Nephron (organoid): ENCODE measurements at regions not wholly inside any gene's neighbourhood (a gene's known extent, or its start where the extent isn't known, plus 50 kb on each side); places are given as distances from the start of the nearest gene placed in this dataset.

ENCODE experiments used
- H3K27ac Mint-ChIP-seq, 3 experiments: 2 replicates each; pipeline ENCODE4 v1.8.0; 2020; ENCODE audit warnings: mixed read lengths in 3 of 3, mild to moderate bottlenecking in 2 of 3, moderate library complexity in 1 of 3
- H3K27me3 Mint-ChIP-seq: 2 replicates; pipeline ENCODE4 v1.8.0; 2021; ENCODE audit warnings: low read depth, mild to moderate bottlenecking, moderate library complexity, mixed read lengths
- H3K36me3 Mint-ChIP-seq: 2 replicates; pipeline ENCODE4 v1.8.0; 2020; ENCODE audit warnings: low read depth, mixed read lengths
- H3K4me1 Mint-ChIP-seq: 2 replicates; pipeline ENCODE4 v1.8.0; 2020; ENCODE audit warnings: mixed read lengths
- H3K4me3 Mint-ChIP-seq, 3 experiments: 2 replicates each; pipeline ENCODE4 v1.8.0; 2020; ENCODE audit warnings: mild to moderate bottlenecking in 3 of 3, mixed read lengths in 3 of 3, moderate library complexity in 2 of 3
- H3K9me3 Mint-ChIP-seq: 2 replicates; pipeline ENCODE4 v1.8.0; 2020; ENCODE audit warnings: mixed read lengths
- CTCF ChIP-seq, 3 experiments: fragments of 200-600 bp; sonication (generic); IDR thresholded peaks; one replicate each; pipeline ENCODE4 v1.5.0; 2021; ENCODE audit warnings: antibody characterized with exemption in 3 of 3; ENCODE audit not compliant: unreplicated experiment in 3 of 3

DNA sequence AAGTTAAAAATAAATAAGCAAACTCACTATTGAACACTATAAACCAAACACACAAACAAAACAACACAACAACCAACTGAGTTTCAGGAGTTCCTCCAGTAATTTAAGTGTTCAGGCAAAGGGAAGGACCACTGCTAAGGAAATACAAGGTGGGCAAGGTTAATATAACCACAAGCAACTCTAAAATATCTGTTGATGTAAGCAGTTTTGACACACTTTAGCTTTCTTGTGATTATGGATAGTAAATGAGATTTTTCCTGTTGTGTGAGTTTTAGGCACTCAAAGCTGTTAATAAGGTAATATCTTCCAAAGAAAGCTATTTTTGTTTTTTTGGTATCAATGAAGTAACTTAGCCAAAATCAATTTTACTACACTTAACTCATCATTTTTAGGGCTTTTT lies 839.1 kb upstream of the FOXG1 start:
- no peaks in the 10 kb centered on the region for H3K4me1 Mint-ChIP-seq
- H3K4me3 Mint-ChIP-seq: no peak overlapping the region
- H3K27ac Mint-ChIP-seq: no peak overlapping the region
- H3K9me3 Mint-ChIP-seq: no peaks in the 10 kb centered on the region
- no peaks in the 10 kb centered on the region for H3K36me3 Mint-ChIP-seq
- TF ChIP-seq CTCF (IDR thresholded peaks at IDR 0.05; ENCODE audit: unreplicated experiment in 3 of 3): no peak
- H3K27me3 Mint-ChIP-seq: no peaks in the 10 kb centered on the region

DNA sequence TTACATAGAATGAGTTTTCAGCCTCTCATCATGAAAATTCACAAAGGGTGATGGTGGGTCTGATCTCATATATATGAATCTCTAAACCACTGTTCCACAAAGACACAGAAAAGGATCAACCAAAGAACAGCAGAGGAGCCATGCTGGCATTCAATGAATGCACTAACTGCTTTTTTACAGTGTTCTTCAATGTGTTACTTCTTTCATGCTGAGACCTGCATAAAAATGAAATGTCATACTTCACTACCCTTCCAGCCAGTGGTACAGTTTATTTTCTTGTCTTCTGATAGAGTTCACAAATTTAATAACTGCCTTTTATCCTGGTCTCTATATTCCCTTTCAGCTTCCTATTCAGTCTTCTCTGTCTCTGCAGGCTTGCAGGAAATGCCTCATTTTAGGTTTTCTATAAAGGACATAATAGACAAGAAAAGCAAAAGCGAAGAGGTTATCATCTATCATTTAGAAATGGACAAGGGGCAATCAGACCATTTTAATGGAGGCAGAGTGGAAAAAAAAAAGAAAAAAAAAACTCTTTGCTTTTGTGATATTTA lies 836.7 kb upstream of the FOXG1 start:
- Mint-ChIP-seq H3K27me3 (no peaks in the 10 kb centered on the region), H3K4me3 (no peak overlapping the region), H3K4me1 (no peaks in the 10 kb centered on the region), H3K27ac (no peak overlapping the region), H3K36me3 (no peaks in the 10 kb centered on the region), H3K9me3 (no peaks in the 10 kb centered on the region)
- no peak for TF ChIP-seq CTCF (IDR thresholded peaks at IDR 0.05; ENCODE audit: unreplicated experiment in 3 of 3)

DNA sequence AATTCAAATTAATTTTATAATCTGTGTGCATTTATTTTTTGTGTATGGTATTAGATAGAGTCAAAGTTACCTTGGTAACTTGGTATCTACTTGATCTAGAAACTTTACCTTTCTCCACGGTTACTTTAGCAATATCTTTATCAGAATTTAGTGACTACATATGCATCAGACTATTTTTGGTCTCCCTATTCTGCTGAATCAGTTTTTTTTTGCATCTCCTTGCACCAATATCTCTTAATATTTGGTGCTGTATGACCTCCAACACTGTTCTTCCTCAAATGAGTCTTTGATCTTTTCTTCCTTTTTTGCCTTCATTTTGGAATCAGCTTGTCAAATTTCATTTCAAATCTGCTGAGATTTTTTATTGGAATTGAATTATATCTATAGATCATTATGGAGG lies 828.2 kb upstream of the FOXG1 start:
- H3K27ac Mint-ChIP-seq: no peak overlapping the region
- peaks cover 19% of the 10 kb centered on the region for H3K9me3 Mint-ChIP-seq
- no peaks in the 10 kb centered on the region for H3K27me3 Mint-ChIP-seq
- H3K4me3 Mint-ChIP-seq: no peak overlapping the region
- no peaks in the 10 kb centered on the region for H3K4me1 Mint-ChIP-seq
- no peaks in the 10 kb centered on the region for H3K36me3 Mint-ChIP-seq
- TF ChIP-seq CTCF (IDR thresholded peaks at IDR 0.05; ENCODE audit: unreplicated experiment in 3 of 3): no peak

DNA sequence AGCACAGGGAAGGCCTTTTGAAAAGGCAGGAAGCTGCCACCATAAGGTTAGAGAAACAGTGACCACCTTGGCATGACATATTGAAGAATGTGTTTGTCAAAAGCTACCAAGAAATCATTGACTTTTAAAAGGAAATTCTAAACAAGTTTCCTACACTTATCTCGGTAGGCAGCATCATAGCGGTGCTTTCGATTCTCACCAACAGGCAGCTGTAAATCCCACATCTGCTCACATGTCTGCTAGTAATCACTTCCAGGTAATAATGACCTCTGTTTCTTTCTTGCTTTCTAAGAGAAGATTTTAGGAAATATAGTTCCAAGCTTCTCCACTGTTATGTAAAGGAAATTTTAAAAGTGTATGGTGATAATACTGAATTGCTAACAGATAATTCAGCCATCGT lies 821.1 kb upstream of the FOXG1 start:
- Mint-ChIP-seq H3K27me3 (no peaks in the 10 kb centered on the region), H3K4me3 (no peak overlapping the region), H3K4me1 (no peaks in the 10 kb centered on the region), H3K27ac (no peak overlapping the region), H3K9me3 (peaks cover 13% of the 10 kb centered on the region), H3K36me3 (no peaks in the 10 kb centered on the region)
- no peak for TF ChIP-seq CTCF (IDR thresholded peaks at IDR 0.05; ENCODE audit: unreplicated experiment in 3 of 3)

- Mint-ChIP-seq H3K27me3 (no peaks in the 10 kb centered on the region), H3K36me3 (no peaks in the 10 kb centered on the region), H3K27ac (no peak overlapping the region), H3K4me3 (no peak overlapping the region), H3K9me3 (no peaks in the 10 kb centered on the region), H3K4me1 (no peaks in the 10 kb centered on the region)
- TF ChIP-seq CTCF (IDR thresholded peaks at IDR 0.05; ENCODE audit: unreplicated experiment in 3 of 3): no peak
These were observed 807.8 kb upstream of the FOXG1 start for GRCh38 chr14:27958757-27959156.

DNA sequence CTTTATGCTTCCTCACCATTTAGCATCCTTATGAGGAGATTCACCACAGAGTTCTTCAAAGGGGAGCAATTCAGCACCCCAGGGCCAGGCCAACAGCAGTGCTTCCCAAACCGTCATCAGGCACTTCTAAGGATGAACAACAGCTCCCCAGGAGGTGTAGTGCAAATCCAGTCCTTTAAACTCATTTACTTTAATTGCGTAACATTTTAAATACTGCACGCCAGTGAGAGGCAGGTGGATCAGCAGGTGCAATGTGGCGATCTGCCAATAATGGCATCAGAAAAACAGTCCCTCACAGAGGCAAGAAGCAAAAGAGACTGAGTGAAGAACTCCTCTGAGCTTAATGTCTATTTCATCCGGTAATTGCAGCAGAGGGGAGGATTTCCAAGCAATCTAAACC lies 770.9 kb upstream of the FOXG1 start:
- Mint-ChIP-seq H3K27me3 (no peaks in the 10 kb centered on the region), H3K9me3 (no peaks in the 10 kb centered on the region), H3K4me1 (no peaks in the 10 kb centered on the region), H3K36me3 (no peaks in the 10 kb centered on the region), H3K27ac (no peak overlapping the region), H3K4me3 (no peak overlapping the region)
- TF ChIP-seq CTCF (IDR thresholded peaks at IDR 0.05; ENCODE audit: unreplicated experiment in 3 of 3): no peak
